ENCODE measurements at regions not wholly inside any gene's neighbourhood (a gene's known extent, or its start where the extent isn't known, plus 50 kb on each side); places are given as distances from the start of the nearest gene placed in this dataset.

DNA sequence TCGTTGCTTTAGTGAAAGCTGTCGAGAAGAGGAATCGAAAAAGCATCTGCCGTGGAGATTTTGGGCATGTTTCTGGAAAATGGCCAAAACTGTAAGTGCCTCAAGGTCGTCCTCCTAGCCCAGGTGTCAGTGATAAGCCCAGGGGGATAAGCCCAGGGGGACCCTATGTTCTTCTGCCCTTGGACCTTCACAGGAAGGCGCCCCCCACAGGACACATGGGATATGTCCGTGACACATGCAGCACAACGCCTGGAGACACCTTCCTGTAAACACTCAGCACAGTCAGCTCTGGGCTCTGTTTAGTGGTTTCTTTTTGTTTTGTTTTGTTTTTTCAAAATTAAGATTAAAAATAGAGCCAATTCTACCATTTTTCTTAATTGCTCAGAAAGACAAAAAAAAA lies 272.7 kb downstream of the KLF6 start:
- no peaks in the 10 kb centered on the region for H3K27me3 ChIP-seq
- no peaks in the 10 kb centered on the region for H3K4me1 ChIP-seq
- H3K4me3 ChIP-seq = no peak overlapping the region
- no peaks in the 10 kb centered on the region for H3K9me3 ChIP-seq
- no peaks in the 10 kb centered on the region for H3K36me3 ChIP-seq
- in situ Hi-C loops (cut with MboI; ENCODE audit: low pct_ligation_motif_present in 1 of 4, low pct_unique_long_range_greater_than_20kb in 1 of 4, low sequenced_read_pairs in 3 of 4) = no loop called here
- DNase-seq = no peak
- H3K27ac ChIP-seq = no peak overlapping the region
- no peak for TF ChIP-seq POLR2A (IDR thresholded peaks at IDR 0.05)
- no peak for TF ChIP-seq EP300 (IDR thresholded peaks at IDR 0.05; ENCODE audit: low read depth)
- no peak for TF ChIP-seq POLR2AphosphoS5 (IDR thresholded peaks at IDR 0.05)
- TF ChIP-seq, protein P1, sequence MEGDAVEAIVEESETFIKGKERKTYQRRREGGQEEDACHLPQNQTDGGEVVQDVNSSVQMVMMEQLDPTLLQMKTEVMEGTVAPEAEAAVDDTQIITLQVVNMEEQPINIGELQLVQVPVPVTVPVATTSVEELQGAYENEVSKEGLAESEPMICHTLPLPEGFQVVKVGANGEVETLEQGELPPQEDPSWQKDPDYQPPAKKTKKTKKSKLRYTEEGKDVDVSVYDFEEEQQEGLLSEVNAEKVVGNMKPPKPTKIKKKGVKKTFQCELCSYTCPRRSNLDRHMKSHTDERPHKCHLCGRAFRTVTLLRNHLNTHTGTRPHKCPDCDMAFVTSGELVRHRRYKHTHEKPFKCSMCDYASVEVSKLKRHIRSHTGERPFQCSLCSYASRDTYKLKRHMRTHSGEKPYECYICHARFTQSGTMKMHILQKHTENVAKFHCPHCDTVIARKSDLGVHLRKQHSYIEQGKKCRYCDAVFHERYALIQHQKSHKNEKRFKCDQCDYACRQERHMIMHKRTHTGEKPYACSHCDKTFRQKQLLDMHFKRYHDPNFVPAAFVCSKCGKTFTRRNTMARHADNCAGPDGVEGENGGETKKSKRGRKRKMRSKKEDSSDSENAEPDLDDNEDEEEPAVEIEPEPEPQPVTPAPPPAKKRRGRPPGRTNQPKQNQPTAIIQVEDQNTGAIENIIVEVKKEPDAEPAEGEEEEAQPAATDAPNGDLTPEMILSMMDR (IDR thresholded peaks at IDR 0.05) = no peak
- WGBS, 2 donors (ENCODE audit: low coverage in 1 of 2) = 82 to 93% methylated on average over 5 to 8 of the region's 8 CpGs
- intact Hi-C loops (cut with DNase I; ENCODE audit: low total_unique reads) = no loop called here

- 87 to 93% methylated on average over 4 to 5 of the region's 5 CpGs for WGBS, 2 donors (ENCODE audit: low coverage in 1 of 2)
- Histone ChIP-seq H3K36me3 (no peaks in the 10 kb centered on the region), H3K27ac (no peak overlapping the region), H3K9me3 (no peaks in the 10 kb centered on the region), H3K4me1 (no peaks in the 10 kb centered on the region), H3K27me3 (no peaks in the 10 kb centered on the region), H3K4me3 (no peak overlapping the region)
- intact Hi-C loops (cut with DNase I; ENCODE audit: low total_unique reads) (no loop called here), in situ Hi-C loops (cut with MboI; ENCODE audit: low pct_ligation_motif_present in 1 of 4, low pct_unique_long_range_greater_than_20kb in 1 of 4, low sequenced_read_pairs in 3 of 4) (no loop called here)
- no peak for TF ChIP-seq POLR2AphosphoS5 (IDR thresholded peaks at IDR 0.05)
- TF ChIP-seq, protein P1 (IDR thresholded peaks at IDR 0.05) = no peak
- TF ChIP-seq EP300 (IDR thresholded peaks at IDR 0.05; ENCODE audit: low read depth) = no peak
- TF ChIP-seq POLR2A (IDR thresholded peaks at IDR 0.05) = no peak
- DNase-seq = no peak
These were observed 273.5 kb downstream of the KLF6 start for GRCh38 chr10:3511483-3511882.

DNA sequence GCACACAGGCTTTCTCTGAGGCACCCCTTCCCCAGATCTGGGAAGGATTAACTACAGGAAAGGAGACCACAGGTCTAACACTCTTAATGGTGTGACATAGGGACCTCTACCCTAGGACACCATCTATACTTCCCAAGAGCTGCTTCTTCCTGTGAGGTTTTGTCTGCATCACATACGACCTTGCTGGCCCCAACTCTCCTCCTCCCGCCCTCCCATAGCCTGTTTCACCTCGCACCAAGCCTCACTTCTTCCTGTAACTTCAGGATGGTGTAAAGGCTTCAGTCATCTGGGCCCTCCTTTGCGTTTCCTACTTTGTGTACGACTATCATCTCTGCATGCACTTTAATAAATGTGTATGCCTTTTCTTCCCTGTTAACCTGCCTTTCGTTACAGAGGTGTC lies 274.3 kb downstream of the KLF6 start:
- no peak overlapping the region for H3K27ac ChIP-seq
- no peaks in the 10 kb centered on the region for H3K9me3 ChIP-seq
- no peak for DNase-seq
- in situ Hi-C loops (cut with MboI; ENCODE audit: low pct_ligation_motif_present in 1 of 4, low pct_unique_long_range_greater_than_20kb in 1 of 4, low sequenced_read_pairs in 3 of 4) (no loop called here), intact Hi-C loops (cut with DNase I; ENCODE audit: low total_unique reads) (no loop called here)
- no peak overlapping the region for H3K4me3 ChIP-seq
- 66 to 100% methylated on average over 2 to 6 of the region's 6 CpGs for WGBS, 2 donors (ENCODE audit: low coverage in 1 of 2)
- H3K36me3 ChIP-seq = no peaks in the 10 kb centered on the region
- no peaks in the 10 kb centered on the region for H3K27me3 ChIP-seq
- TF ChIP-seq POLR2A (IDR thresholded peaks at IDR 0.05) (no peak), POLR2AphosphoS5 (IDR thresholded peaks at IDR 0.05) (no peak), EP300 (IDR thresholded peaks at IDR 0.05; ENCODE audit: low read depth) (no peak)
- TF ChIP-seq, protein P1 (IDR thresholded peaks at IDR 0.05) = no peak
- H3K4me1 ChIP-seq = no peaks in the 10 kb centered on the region

DNA sequence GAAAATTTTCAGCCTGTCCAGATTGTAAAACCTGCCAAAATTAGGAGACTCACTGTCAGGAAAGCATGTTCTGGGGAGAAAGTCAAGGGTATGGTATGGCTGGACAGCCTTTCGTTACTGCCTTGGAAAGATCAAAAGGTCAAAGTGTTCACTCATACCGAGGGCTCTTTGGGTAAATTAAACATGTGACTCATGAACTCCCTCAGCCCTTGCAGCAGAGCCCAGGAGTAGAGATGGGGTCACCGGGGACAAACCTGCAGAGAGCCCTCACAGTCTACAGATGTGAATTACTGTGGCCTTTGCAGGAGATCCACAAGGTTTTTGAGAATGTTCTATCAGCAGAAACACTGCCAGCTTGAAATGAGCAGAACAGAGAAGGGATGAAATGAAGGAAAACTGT lies 275.7 kb downstream of the KLF6 start:
- WGBS, 2 donors (ENCODE audit: low coverage in 1 of 2) = 73% methylated on average over 3 of the region's 3 CpGs; no CpG with 5 or more reads in 1 of the 2 donors
- Histone ChIP-seq H3K27me3 (no peaks in the 10 kb centered on the region), H3K4me1 (no peaks in the 10 kb centered on the region), H3K9me3 (no peaks in the 10 kb centered on the region), H3K27ac (no peak overlapping the region), H3K36me3 (no peaks in the 10 kb centered on the region), H3K4me3 (no peak overlapping the region)
- in situ Hi-C loops (cut with MboI; ENCODE audit: low pct_ligation_motif_present in 1 of 4, low pct_unique_long_range_greater_than_20kb in 1 of 4, low sequenced_read_pairs in 3 of 4) (no loop called here), intact Hi-C loops (cut with DNase I; ENCODE audit: low total_unique reads) (no loop called here)
- no peak for TF ChIP-seq POLR2A (IDR thresholded peaks at IDR 0.05)
- TF ChIP-seq, protein P1 (IDR thresholded peaks at IDR 0.05) = no peak
- TF ChIP-seq EP300 (IDR thresholded peaks at IDR 0.05; ENCODE audit: low read depth) = no peak
- no peak for TF ChIP-seq POLR2AphosphoS5 (IDR thresholded peaks at IDR 0.05)
- DNase-seq = no peak

All from transverse colon (tissue), 4 donors.